Activated naive CD8-positive, alpha-beta T cell treated with anti-CD3 and anti-CD28 coated beads, Interleukin-2, amount 50 U/mL, for 24 hours (primary cell): ENCODE measurements at regions not wholly inside any gene's neighbourhood (a gene's known extent, or its start where the extent isn't known, plus 50 kb on each side); places are given as distances from the start of the nearest gene placed in this dataset.

Experiments used
- ATAC-seq: fragments of 150-1000 bp; cut with Tn5 transposase; one replicate; pipeline ENCODE4 v1.10.0; 2021
- DNase-seq: peaks from one replicate; pipeline ENCODE4 v3.0.0; 2021
- H3K27ac Mint-ChIP-seq: one replicate; pipeline ENCODE4 v1.8.0; 2021; ENCODE audit warnings: mild to moderate bottlenecking, mixed read lengths
- H3K27me3 Mint-ChIP-seq: one replicate; pipeline ENCODE4 v1.8.0; 2021; ENCODE audit warnings: mixed read lengths
- H3K36me3 Mint-ChIP-seq: one replicate; pipeline ENCODE4 v1.8.0; 2021; ENCODE audit warnings: low read depth, mixed read lengths
- H3K4me1 Mint-ChIP-seq: one replicate; pipeline ENCODE4 v1.8.0; 2021; ENCODE audit warnings: mixed read lengths
- H3K4me3 Mint-ChIP-seq: one replicate; pipeline ENCODE4 v1.8.0; 2021; ENCODE audit warnings: mild to moderate bottlenecking, moderate library complexity, mixed read lengths
- H3K9me3 Mint-ChIP-seq: one replicate; pipeline ENCODE4 v1.8.0; 2021; ENCODE audit warnings: mixed read lengths

- no peak for ATAC-seq
- Mint-ChIP-seq H3K36me3 (no peaks in the 10 kb centered on the region), H3K9me3 (no peaks in the 10 kb centered on the region), H3K27ac (no peak overlapping the region), H3K27me3 (no peaks in the 10 kb centered on the region), H3K4me3 (no peak overlapping the region), H3K4me1 (no peaks in the 10 kb centered on the region)
- DNase-seq, result no peak
Measured at GRCh38 chrY:8470249-8470648, 867.0 kb upstream of the TSPY4 start.

- ATAC-seq (no peak), DNase-seq (no peak)
- Mint-ChIP-seq H3K9me3 (no peaks in the 10 kb centered on the region), H3K27me3 (peaks cover 3% of the 10 kb centered on the region), H3K36me3 (no peaks in the 10 kb centered on the region), H3K27ac (no peak overlapping the region), H3K4me3 (no peak overlapping the region), H3K4me1 (no peaks in the 10 kb centered on the region)
Measured at GRCh38 chrY:8479141-8479540, 858.1 kb upstream of the TSPY4 start.

DNA sequence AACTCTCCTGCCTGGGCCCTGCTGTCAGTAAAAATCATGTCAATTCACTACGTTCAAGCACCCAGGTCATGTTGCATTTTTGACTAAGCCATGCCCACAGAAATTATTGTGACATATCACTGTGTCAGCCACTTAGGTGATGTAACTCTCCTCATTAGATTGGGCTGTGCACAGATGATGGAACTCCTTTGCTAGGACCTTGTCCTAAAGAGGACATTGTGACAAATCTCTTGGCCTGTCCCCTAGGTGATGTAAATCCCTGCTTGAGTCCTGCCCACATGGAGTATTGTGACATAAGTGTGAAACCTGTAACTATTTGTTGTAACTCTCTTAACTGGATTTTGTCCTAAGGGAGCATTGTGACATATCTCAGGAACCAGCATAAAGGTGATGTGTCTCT is 848.3 kb upstream of the TSPY4 start:
- Mint-ChIP-seq H3K27ac (no peak overlapping the region), H3K27me3 (no peaks in the 10 kb centered on the region), H3K4me1 (no peaks in the 10 kb centered on the region), H3K36me3 (no peaks in the 10 kb centered on the region), H3K9me3 (no peaks in the 10 kb centered on the region), H3K4me3 (no peak overlapping the region)
- ATAC-seq (no peak), DNase-seq (no peak)

- ATAC-seq (no peak), DNase-seq (no peak)
- Mint-ChIP-seq H3K36me3 (no peaks in the 10 kb centered on the region), H3K27me3 (no peaks in the 10 kb centered on the region), H3K4me1 (no peaks in the 10 kb centered on the region), H3K4me3 (no peak overlapping the region), H3K9me3 (no peaks in the 10 kb centered on the region), H3K27ac (no peak overlapping the region)
Measured at GRCh38 chrY:8489880-8490630, 847.2 kb upstream of the TSPY4 start.

- Mint-ChIP-seq H3K36me3 (no peaks in the 10 kb centered on the region), H3K4me3 (no peak overlapping the region), H3K27ac (no peak overlapping the region), H3K4me1 (no peaks in the 10 kb centered on the region), H3K27me3 (no peaks in the 10 kb centered on the region), H3K9me3 (no peaks in the 10 kb centered on the region)
- ATAC-seq (no peak), DNase-seq (no peak)
Measured at GRCh38 chrY:8494396-8494795, 842.9 kb upstream of the TSPY4 start.

GRCh38 chrY:8495243-8495642 is 842.0 kb upstream of the TSPY4 start:
- no peaks in the 10 kb centered on the region for H3K36me3 Mint-ChIP-seq
- no peak overlapping the region for H3K4me3 Mint-ChIP-seq
- H3K9me3 Mint-ChIP-seq, result no peaks in the 10 kb centered on the region
- DNase-seq (no peak), ATAC-seq (no peak)
- no peaks in the 10 kb centered on the region for H3K4me1 Mint-ChIP-seq
- no peaks in the 10 kb centered on the region for H3K27me3 Mint-ChIP-seq
- no peak overlapping the region for H3K27ac Mint-ChIP-seq

- Mint-ChIP-seq H3K27ac (no peak overlapping the region), H3K36me3 (no peaks in the 10 kb centered on the region), H3K4me1 (no peaks in the 10 kb centered on the region), H3K9me3 (no peaks in the 10 kb centered on the region), H3K4me3 (no peak overlapping the region), H3K27me3 (peaks cover 3% of the 10 kb centered on the region)
- no peak for ATAC-seq
- no peak for DNase-seq
Measured at GRCh38 chrY:8500888-8501287, 836.4 kb upstream of the TSPY4 start.

GRCh38 chrY:8533468-8533867 is 803.8 kb upstream of the TSPY4 start:
- H3K4me1 Mint-ChIP-seq, result peaks cover 2% of the 10 kb centered on the region
- DNase-seq, result no peak
- H3K27me3 Mint-ChIP-seq, result no peaks in the 10 kb centered on the region
- no peak overlapping the region for H3K27ac Mint-ChIP-seq
- H3K4me3 Mint-ChIP-seq, result no peak overlapping the region
- no peak for ATAC-seq
- H3K36me3 Mint-ChIP-seq, result no peaks in the 10 kb centered on the region
- no peaks in the 10 kb centered on the region for H3K9me3 Mint-ChIP-seq

GRCh38 chrY:8535704-8536103 is 801.6 kb upstream of the TSPY4 start:
- DNase-seq, result no peak
- H3K36me3 Mint-ChIP-seq, result no peaks in the 10 kb centered on the region
- H3K27ac Mint-ChIP-seq, result no peak overlapping the region
- H3K4me3 Mint-ChIP-seq, result no peak overlapping the region
- H3K27me3 Mint-ChIP-seq, result no peaks in the 10 kb centered on the region
- H3K9me3 Mint-ChIP-seq, result no peaks in the 10 kb centered on the region
- H3K4me1 Mint-ChIP-seq, result peaks cover 2% of the 10 kb centered on the region
- ATAC-seq, result peak; percentile 65

GRCh38 chrY:8536277-8536676 is 801.0 kb upstream of the TSPY4 start:
- no peaks in the 10 kb centered on the region for H3K9me3 Mint-ChIP-seq
- DNase-seq (no peak), ATAC-seq (no peak)
- H3K36me3 Mint-ChIP-seq, result no peaks in the 10 kb centered on the region
- no peak overlapping the region for H3K4me3 Mint-ChIP-seq
- H3K4me1 Mint-ChIP-seq, result peaks cover 2% of the 10 kb centered on the region
- no peak overlapping the region for H3K27ac Mint-ChIP-seq
- H3K27me3 Mint-ChIP-seq, result no peaks in the 10 kb centered on the region

DNA sequence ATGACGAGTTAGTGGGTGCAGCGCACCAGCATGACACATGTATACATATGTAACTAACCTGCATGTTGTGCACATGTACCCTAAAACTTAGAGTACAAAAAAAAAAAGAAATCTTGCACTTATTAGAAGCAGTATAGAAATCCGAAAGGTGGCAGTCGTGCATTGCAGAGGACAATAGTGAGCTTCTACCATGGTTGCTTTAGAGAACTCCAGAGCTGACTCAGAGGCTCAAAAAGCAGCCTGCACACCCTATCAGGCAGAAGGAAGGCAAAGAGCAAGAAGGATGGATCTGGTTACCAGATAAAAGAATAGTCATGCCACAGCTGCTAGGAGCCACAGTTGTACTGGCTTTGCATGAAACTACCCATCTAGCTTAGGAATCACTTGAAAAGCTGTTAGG is 796.0 kb upstream of the TSPY4 start:
- no peaks in the 10 kb centered on the region for H3K27me3 Mint-ChIP-seq
- no peak overlapping the region for H3K4me3 Mint-ChIP-seq
- peaks cover 1% of the 10 kb centered on the region for H3K4me1 Mint-ChIP-seq
- H3K27ac Mint-ChIP-seq, result no peak overlapping the region
- ATAC-seq (no peak), DNase-seq (no peak)
- H3K9me3 Mint-ChIP-seq, result no peaks in the 10 kb centered on the region
- H3K36me3 Mint-ChIP-seq, result no peaks in the 10 kb centered on the region

DNA sequence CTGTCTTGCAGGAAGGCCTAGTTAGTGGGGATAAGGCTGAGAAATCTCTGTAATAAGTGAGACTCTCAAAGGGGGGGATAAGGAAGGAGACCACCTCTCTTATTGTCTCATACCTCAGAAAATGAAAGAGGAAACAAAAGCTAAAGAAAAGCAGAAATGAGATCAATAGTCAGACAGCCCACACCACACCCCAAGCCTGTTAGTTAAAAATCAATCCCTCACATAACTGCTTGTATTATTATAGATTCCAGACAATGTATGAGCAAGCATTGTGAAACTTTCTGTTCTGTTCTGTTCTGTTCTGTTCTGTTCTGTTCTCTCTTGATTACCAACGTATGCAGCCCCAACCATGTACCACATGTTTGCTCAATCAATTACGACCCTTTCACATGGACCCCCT is 792.5 kb upstream of the TSPY4 start:
- no peaks in the 10 kb centered on the region for H3K4me1 Mint-ChIP-seq
- DNase-seq (no peak), ATAC-seq (no peak)
- no peaks in the 10 kb centered on the region for H3K9me3 Mint-ChIP-seq
- H3K27me3 Mint-ChIP-seq, result no peaks in the 10 kb centered on the region
- H3K36me3 Mint-ChIP-seq, result no peaks in the 10 kb centered on the region
- no peak overlapping the region for H3K4me3 Mint-ChIP-seq
- H3K27ac Mint-ChIP-seq, result no peak overlapping the region

GRCh38 chrY:8547931-8548330 is 789.3 kb upstream of the TSPY4 start:
- no peak for DNase-seq
- Mint-ChIP-seq H3K9me3 (no peaks in the 10 kb centered on the region), H3K4me3 (no peak overlapping the region), H3K27me3 (no peaks in the 10 kb centered on the region), H3K4me1 (no peaks in the 10 kb centered on the region), H3K36me3 (no peaks in the 10 kb centered on the region), H3K27ac (no peak overlapping the region)
- ATAC-seq, result no peak

DNA sequence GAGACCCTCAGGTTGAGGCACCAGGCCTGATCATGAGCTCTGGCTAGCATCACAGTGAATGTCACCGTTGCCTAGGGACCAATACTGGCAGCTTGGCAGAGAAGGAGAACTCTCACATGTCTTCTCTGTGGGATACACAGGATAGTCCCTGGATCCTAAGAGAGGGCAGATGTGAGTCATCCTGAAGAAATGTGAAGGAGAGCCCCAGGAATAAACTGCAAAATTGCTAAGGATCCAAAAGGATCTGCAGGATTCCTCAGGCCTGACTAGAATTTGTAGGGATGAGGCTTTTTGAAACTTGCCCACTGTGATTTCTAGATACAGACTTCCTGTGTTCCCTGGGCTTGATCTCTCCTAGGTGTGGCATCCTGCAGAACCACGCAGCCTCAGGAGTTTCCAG is 785.9 kb upstream of the TSPY4 start:
- ATAC-seq (no peak), DNase-seq (no peak)
- Mint-ChIP-seq H3K4me3 (no peak overlapping the region), H3K27me3 (no peaks in the 10 kb centered on the region), H3K27ac (no peak overlapping the region), H3K9me3 (no peaks in the 10 kb centered on the region), H3K4me1 (no peaks in the 10 kb centered on the region), H3K36me3 (no peaks in the 10 kb centered on the region)

DNA sequence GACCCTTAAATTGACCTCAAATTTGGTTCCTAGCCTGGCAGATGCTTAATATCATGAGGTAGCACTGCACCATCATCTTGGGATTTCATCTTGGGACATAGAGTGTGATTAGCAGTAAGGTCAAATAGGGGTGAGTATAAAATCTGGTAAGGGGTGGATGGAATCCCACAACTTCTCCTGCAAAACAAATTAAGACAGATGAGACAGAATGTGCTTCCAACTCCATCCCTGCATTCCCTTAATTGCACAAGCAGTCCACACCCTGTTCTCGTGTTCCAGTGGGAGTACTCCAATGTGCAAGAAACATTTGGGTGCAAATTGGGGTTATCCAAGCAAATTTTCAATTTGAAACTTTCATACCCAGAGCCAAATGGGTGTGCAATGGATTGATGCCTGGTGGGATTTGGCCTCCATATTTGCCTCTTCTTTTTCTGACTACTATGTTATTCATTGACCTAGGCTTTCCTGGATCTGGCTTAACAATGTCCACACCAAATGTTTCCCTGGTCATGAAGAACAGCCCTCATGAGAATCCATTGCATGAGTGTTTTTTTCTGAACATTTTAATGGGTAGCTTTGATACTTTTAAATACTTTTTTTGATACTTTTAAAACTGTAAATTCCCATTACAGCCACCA is 785.0 kb upstream of the TSPY4 start:
- Mint-ChIP-seq H3K4me3 (no peak overlapping the region), H3K9me3 (no peaks in the 10 kb centered on the region), H3K4me1 (no peaks in the 10 kb centered on the region), H3K27ac (no peak overlapping the region), H3K36me3 (no peaks in the 10 kb centered on the region), H3K27me3 (no peaks in the 10 kb centered on the region)
- ATAC-seq (no peak), DNase-seq (no peak)

DNA sequence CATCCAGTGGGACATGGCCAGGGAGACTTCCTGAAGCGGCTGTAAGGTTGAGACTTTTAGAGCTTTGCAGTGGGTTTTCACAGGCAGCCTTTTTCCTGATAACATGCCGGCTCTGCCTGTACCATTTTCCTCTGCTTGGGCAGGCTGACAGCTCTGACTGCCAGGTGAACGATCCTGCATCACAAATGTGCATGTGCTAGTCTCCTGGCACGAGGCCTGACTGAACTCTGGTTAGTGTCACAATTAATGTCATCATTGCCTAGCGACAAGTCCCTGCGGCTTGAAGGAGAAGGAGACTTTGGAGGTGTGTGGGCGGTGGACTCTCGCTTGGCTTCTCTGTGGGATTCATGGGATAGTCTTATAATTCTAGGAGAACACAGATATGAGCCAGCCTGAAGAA is 783.6 kb upstream of the TSPY4 start:
- DNase-seq (no peak), ATAC-seq (no peak)
- H3K9me3 Mint-ChIP-seq, result no peaks in the 10 kb centered on the region
- no peaks in the 10 kb centered on the region for H3K27me3 Mint-ChIP-seq
- no peak overlapping the region for H3K27ac Mint-ChIP-seq
- H3K36me3 Mint-ChIP-seq, result no peaks in the 10 kb centered on the region
- H3K4me3 Mint-ChIP-seq, result no peak overlapping the region
- no peaks in the 10 kb centered on the region for H3K4me1 Mint-ChIP-seq
